ENCODE measurements at regions not wholly inside any gene's neighbourhood (a gene's known extent, or its start where the extent isn't known, plus 50 kb on each side); places are given as distances from the start of the nearest gene placed in this dataset.

GRCh38 chr3:82001276-82001923 lies 240.0 kb upstream of the GBE1 start:
- no peak overlapping the region for H3K4me3 ChIP-seq (ENCODE audit: low read depth, low read length)
- no peak for DNase-seq (ENCODE audit: low read depth)
- H3K27me3 ChIP-seq (ENCODE audit: control insufficient read depth, insufficient read depth, low read length) = no peaks in the 10 kb centered on the region
- no peaks in the 10 kb centered on the region for H3K36me3 ChIP-seq (ENCODE audit: control insufficient read depth, insufficient read depth, low read length)
- FAIRE-seq = no peak
- no peak for TF ChIP-seq CTCF (IDR thresholded peaks at IDR 0.05; ENCODE audit: insufficient read depth, low read length, severe bottlenecking)

- no peak for FAIRE-seq
- TF ChIP-seq CTCF (IDR thresholded peaks at IDR 0.05; ENCODE audit: insufficient read depth, low read length, severe bottlenecking) = no peak
- Histone ChIP-seq H3K4me3 (ENCODE audit: low read depth, low read length) (no peak overlapping the region), H3K27me3 (ENCODE audit: control insufficient read depth, insufficient read depth, low read length) (no peaks in the 10 kb centered on the region), H3K36me3 (ENCODE audit: control insufficient read depth, insufficient read depth, low read length) (no peaks in the 10 kb centered on the region)
- DNase-seq (ENCODE audit: low read depth) = no peak
Observed at GRCh38 chr3:82000773-82001172, 239.3 kb upstream of the GBE1 start.

- H3K4me3 ChIP-seq (ENCODE audit: low read depth, low read length) = no peak overlapping the region
- no peak for FAIRE-seq
- DNase-seq (ENCODE audit: low read depth) = no peak
- no peaks in the 10 kb centered on the region for H3K27me3 ChIP-seq (ENCODE audit: control insufficient read depth, insufficient read depth, low read length)
- H3K36me3 ChIP-seq (ENCODE audit: control insufficient read depth, insufficient read depth, low read length) = no peaks in the 10 kb centered on the region
- no peak for TF ChIP-seq CTCF (IDR thresholded peaks at IDR 0.05; ENCODE audit: insufficient read depth, low read length, severe bottlenecking)
Observed at GRCh38 chr3:82000350-82000749, 238.9 kb upstream of the GBE1 start.

- Histone ChIP-seq H3K27me3 (ENCODE audit: control insufficient read depth, insufficient read depth, low read length) (no peaks in the 10 kb centered on the region), H3K4me3 (ENCODE audit: low read depth, low read length) (no peak overlapping the region), H3K36me3 (ENCODE audit: control insufficient read depth, insufficient read depth, low read length) (no peaks in the 10 kb centered on the region)
- FAIRE-seq (no peak), DNase-seq (ENCODE audit: low read depth) (no peak)
- TF ChIP-seq CTCF (IDR thresholded peaks at IDR 0.05; ENCODE audit: insufficient read depth, low read length, severe bottlenecking) = no peak
Observed at GRCh38 chr3:81998907-81999306, 237.5 kb upstream of the GBE1 start.

- Histone ChIP-seq H3K36me3 (ENCODE audit: control insufficient read depth, insufficient read depth, low read length) (no peaks in the 10 kb centered on the region), H3K27me3 (ENCODE audit: control insufficient read depth, insufficient read depth, low read length) (no peaks in the 10 kb centered on the region), H3K4me3 (ENCODE audit: low read depth, low read length) (no peak overlapping the region)
- DNase-seq (ENCODE audit: low read depth) (peak; percentile 30), FAIRE-seq (no peak)
- TF ChIP-seq CTCF (IDR thresholded peaks at IDR 0.05; ENCODE audit: insufficient read depth, low read length, severe bottlenecking) = no peak
Observed at GRCh38 chr3:81998139-81998755, 236.8 kb upstream of the GBE1 start.

- Histone ChIP-seq H3K36me3 (ENCODE audit: control insufficient read depth, insufficient read depth, low read length) (no peaks in the 10 kb centered on the region), H3K27me3 (ENCODE audit: control insufficient read depth, insufficient read depth, low read length) (no peaks in the 10 kb centered on the region), H3K4me3 (ENCODE audit: low read depth, low read length) (no peak overlapping the region)
- TF ChIP-seq CTCF (IDR thresholded peaks at IDR 0.05; ENCODE audit: insufficient read depth, low read length, severe bottlenecking) = no peak
- DNase-seq (ENCODE audit: low read depth) (no peak), FAIRE-seq (no peak)
Observed at GRCh38 chr3:81997390-81997789, 235.9 kb upstream of the GBE1 start.

Measured in bronchial epithelial cell (primary cell).